Activated naive CD4-positive, alpha-beta T cell treated with anti-CD3 and anti-CD28 coated beads, Interleukin-2, amount 50 U/mL, for 16 hours (primary cell): ENCODE measurements at regions not wholly inside any gene's neighbourhood (a gene's known extent, or its start where the extent isn't known, plus 50 kb on each side); places are given as distances from the start of the nearest gene placed in this dataset.
"Not testable (repeated sequence)": the region's sequence is repeated elsewhere in the genome, so short reads cannot be mapped to it uniquely, and the experiment has no call there.

Experiments
- DNase-seq: peaks from one replicate; pipeline ENCODE4 v3.0.0-alpha.2; 2020

- DNase-seq = no peak
These were observed 84.7 kb downstream of the RBBP6 start for GRCh38 chr16:24624102-24624501.

- DNase-seq = no peak
These were observed 86.9 kb downstream of the RBBP6 start for GRCh38 chr16:24626256-24626655.

DNA sequence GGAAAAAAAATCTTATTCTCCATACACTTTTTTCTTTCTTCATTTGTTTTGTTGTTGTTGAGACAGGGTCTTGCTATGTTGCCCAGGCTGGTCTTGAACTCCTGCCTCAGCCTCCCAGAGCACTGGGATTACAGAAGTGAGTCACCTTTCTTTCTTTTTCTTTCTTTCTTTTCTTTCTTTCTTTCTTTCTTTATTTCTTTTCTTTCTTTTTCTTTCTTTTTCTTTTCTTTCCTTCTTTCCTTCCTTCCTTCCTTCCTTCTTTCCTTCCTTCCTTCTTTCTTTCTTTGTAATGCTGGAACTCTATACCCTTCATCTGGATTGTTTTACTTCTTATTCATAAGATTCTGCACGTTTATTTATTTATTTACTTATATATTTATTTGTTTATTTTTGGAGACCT is 94.5 kb upstream of the TNRC6A start:
- no peak for DNase-seq

GRCh38 chr16:24635900-24636610 is 93.4 kb upstream of the TNRC6A start:
- DNase-seq = no peak

DNA sequence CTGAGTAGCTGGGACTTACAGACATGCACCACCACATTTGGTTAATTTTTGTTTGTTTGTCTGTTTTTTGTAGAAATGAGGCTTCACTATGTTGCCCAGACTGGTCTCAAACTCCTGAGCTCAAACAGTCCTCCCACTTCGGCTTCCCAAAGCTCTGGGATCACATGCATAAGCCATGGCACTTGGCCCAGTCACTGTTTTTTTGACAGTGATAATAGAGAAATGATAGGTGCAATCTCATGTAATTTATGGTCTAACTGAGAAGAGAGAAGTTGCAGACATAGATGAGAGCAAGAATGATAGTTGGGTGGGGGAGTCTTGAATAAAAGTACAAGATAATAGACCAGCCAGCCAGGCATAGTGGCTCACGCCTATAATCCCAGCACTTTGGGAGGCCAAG is 89.7 kb upstream of the TNRC6A start:
- no peak for DNase-seq

DNA sequence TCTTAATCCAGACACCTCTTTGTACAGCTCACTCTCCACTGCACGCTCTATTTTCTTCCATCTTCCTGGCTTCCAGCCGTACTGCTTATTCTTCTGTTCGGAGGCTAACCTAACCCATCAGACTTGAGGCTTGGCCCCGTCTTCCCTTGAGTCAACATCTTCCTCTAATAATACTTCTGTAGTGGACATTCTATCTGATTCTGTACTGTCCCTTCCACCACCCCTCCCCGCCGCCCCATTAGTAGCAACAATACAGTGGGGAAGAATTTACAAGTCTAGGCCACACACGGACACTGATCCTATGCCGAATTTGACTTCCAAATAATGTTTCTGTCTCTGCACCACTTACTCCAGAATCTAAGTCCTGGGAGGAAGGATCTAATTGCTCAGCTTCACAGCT is 86.0 kb upstream of the TNRC6A start:
- no peak for DNase-seq

- DNase-seq = no peak
These were observed 83.5 kb upstream of the TNRC6A start for GRCh38 chr16:24645739-24646645.

- no peak for DNase-seq
These were observed 82.8 kb upstream of the TNRC6A start for GRCh38 chr16:24646646-24646995.

DNA sequence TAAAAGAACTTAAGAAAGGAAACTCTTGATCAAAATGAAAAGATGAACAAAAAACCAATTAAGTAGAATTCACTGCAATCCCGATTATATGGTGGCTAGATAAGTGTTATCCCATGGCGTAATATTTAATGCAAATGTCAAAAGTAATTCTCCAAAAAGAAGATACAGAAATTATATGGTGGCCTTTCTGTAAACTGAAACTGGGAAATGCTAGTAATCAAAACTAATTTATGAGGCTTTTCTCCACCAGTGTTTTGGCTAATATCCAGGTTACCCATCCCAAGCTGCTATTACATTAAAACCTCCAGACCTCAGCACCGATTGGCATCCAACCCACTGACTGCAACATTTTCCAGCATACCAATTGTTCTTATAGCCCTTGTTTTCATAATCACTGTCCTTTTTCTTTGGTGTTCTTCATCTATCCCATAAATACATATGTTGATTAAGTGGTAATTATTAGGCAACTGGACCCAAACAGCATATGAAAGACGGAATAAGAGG is 77.2 kb upstream of the TNRC6A start:
- no peak for DNase-seq

GRCh38 chr16:24652803-24653202 is 76.6 kb upstream of the TNRC6A start:
- DNase-seq = no peak

GRCh38 chr16:24653725-24654124 is 75.7 kb upstream of the TNRC6A start:
- no peak for DNase-seq

GRCh38 chr16:24665942-24666341 is 63.5 kb upstream of the TNRC6A start:
- not testable (repeated sequence) for DNase-seq

GRCh38 chr16:24667244-24667764 is 62.1 kb upstream of the TNRC6A start:
- DNase-seq = no peak

DNA sequence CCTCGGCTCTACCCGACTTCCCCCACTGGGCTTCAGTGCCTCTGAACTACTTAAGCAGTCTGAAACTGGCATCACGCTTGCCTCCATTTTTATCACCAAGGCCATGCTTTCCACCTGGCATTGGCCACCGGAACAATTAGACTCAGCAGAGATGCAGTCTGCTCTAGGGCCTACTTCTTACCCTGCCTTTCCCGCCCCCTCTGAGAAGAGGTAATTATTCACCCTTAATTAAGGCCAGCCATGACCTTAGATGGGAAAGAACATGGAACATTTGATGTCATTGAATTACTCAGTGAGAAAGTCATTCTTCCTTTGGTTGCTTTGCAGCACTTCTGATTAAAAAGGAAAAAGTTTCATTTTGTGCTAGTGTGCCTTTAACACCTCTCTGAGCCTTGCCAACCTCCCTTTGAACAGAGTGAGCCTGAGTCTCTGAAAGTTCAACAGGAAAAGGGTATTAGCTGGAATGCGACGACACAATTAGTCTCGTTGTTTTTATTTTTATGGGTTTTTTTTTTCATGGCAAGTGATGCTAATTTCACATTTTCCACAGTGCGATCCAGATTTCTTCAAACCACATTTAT is 60.9 kb upstream of the TNRC6A start:
- peak; percentile 38 for DNase-seq

DNA sequence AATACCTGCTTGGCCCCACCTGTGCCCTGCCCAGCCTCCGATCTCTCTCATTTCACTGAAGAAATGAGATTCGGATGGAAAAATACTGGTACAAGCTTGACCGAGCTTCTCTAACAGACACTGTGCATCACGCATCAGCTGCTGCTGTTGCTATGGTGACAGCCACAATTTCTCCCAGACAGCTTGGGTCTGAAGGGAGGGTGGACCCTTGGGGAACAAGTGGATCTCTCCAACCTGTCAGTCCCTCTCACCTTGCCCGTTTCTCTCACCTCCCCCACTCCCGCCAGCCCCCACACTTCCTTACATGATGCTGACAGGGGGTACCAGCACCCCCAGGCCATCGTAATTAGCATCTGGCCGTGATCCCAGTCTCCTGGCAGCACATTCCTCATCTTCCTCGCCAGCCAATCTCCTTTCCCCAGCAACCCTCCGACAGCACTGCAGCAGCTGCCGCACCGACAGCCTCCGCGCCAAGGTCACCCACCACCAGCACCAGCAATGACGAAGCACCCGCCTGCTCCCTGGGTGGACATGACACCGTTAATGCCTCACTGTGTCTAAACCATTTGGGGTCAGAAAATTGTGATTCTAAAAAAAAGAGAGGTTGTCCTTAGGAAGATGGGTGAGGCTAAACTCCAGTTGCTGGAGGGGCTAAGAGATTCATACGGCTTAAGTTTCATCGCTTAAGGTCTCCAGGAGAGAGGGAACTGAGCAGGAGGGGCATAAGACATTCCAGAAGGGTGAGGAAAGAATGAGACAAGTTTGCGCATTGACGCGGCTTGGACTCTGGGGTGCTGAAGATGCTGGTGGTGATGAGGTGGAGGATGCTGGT is 58.6 kb upstream of the TNRC6A start:
- no peak for DNase-seq

DNA sequence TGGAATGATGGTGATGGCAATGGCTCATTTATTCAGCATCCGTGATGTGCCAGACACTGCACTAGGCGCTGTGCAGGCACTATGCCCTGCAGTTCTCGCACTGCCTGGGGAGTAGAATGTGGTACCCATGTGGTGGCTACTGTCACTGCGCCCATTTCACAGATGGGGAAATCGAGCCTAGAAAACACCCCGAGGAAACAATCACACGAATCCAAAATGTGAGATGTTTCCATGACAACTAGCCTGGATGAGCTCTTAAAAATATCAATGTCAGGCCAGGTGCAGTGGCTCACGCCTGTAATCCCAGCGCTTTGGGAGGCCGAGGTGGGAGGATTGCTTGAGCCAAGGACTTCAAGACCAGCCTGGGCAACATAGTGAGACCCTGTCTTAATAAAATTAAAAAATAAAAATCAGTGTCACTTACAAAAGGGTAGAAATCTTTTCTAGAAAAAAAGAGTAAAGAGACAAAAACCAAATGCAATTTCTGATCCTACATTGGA is 57.9 kb upstream of the TNRC6A start:
- DNase-seq = no peak

DNA sequence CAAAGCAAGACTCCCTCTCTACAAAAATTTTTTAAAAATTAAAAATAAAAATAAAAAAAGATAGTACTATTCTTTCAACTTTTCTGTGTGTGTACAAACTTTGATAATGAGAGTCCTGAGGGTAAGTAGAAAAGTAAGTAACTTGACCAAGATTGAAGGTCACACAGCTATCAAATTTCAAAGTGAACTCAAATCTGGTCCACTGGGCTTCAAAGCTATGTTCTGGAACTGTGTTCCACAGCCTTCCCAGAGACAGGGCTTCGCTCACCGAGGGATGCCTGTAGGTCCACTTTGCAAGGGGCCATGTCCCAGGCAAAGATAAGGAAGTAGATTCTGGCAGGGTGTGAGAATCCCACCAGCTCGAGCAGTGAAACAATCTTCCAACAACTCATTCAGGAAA is 56.3 kb upstream of the TNRC6A start:
- DNase-seq = no peak

GRCh38 chr16:24674877-24675276 is 54.6 kb upstream of the TNRC6A start:
- DNase-seq = no peak

GRCh38 chr16:24677388-24677787 is 52.1 kb upstream of the TNRC6A start:
- no peak for DNase-seq
